Body of pancreas (tissue), 4 donors: ENCODE measurements at regions not wholly inside any gene's neighbourhood (a gene's known extent, or its start where the extent isn't known, plus 50 kb on each side); places are given as distances from the start of the nearest gene placed in this dataset.

Source experiments
- ATAC-seq: fragments of 150-250 bp; one replicate; pipeline ENCODE4 v1.9.1; 2016
- DNase-seq, 4 donors: peaks; one replicate each; pipeline ENCODE4 v3.0.0-alpha.2; 2019
- H3K27ac ChIP-seq, 4 donors: fragments of 200-600 bp; sonication (generic); 1 replicate in 3 of 4; 2 replicates in 1 of 4; pipeline versions ENCODE4 v1.5.1 to v1.6.1; 2016 to 2019; ENCODE audit warnings: mild to moderate bottlenecking in 1 of 4, mixed read lengths in 1 of 4, moderate library complexity in 1 of 4
- H3K27me3 ChIP-seq, 2 donors: fragments of 200-600 bp; sonication (generic); one replicate each; pipeline ENCODE4 v1.6.0; 2016; ENCODE audit warnings: mild to moderate bottlenecking in 1 of 2
- H3K36me3 ChIP-seq, 2 donors: fragments of 200-600 bp; sonication (generic); replicated peaks in 1 of 2; 2 replicates each; pipeline ENCODE4 v1.5.1; 2016; ENCODE audit warnings: low read depth in 2 of 2; ENCODE audit not compliant: insufficient read depth in 1 of 2
- H3K4me1 ChIP-seq: fragments of 200-600 bp; sonication (generic); one replicate; pipeline ENCODE4 v1.6.0; 2016
- H3K4me3 ChIP-seq, 2 donors: fragments of 200-600 bp; sonication (generic); 1 replicate in 1 of 2; 2 replicates in 1 of 2; pipeline ENCODE4 v1.5.1; 2016 to 2019
- H3K9me3 ChIP-seq, 3 donors: fragments of 200-600 bp; sonication (generic); 1 replicate in 2 of 3; 2 replicates in 1 of 3; pipeline ENCODE4 v1.5.1; 2016
- CTCF ChIP-seq, 7 experiments: fragments of 450-650 bp in 4 of 7; fragments of 200-600 bp in 3 of 7; sonication (generic) in 3 of 7; IDR thresholded peaks; one replicate each; pipeline ENCODE4 v1.5.1; 2016 to 2019; ENCODE audit warnings: antibody characterized with exemption in 7 of 7
- POLR2A ChIP-seq, 3 donors: fragments of 450-650 bp; IDR thresholded peaks; one replicate each; pipeline ENCODE4 v1.6.1; 2016; ENCODE audit warnings: antibody characterized with exemption in 3 of 3, mild to moderate bottlenecking in 2 of 3
- WGBS, 2 donors: methylation state at CpG; one replicate each; pipeline ENCODE4 v1.1.5; 2017; 5-methylcytosine and 5-hydroxymethylcytosine counted together
- intact Hi-C: fragments of 100-400 bp; cut with DNase I; formaldehyde crosslinking; loops from one replicate; pipeline ENCODE4 v1.15.1; 2023

GRCh38 chr16:73126525-73126853 is 78.6 kb upstream of the ZFHX3 start:
- Histone ChIP-seq H3K4me1 (no peaks in the 10 kb centered on the region), H3K36me3 (no peaks in the 10 kb centered on the region), H3K9me3 (no peaks in the 10 kb centered on the region), H3K27ac (no peak overlapping the region), H3K4me3 (no peak overlapping the region), H3K27me3 (no peaks in the 10 kb centered on the region)
- ATAC-seq (peak; percentile 68), DNase-seq (peak; percentile 15 to 76 (median 34))
- intact Hi-C loops: no loop called here
- 53 to 56% methylated on average over 6 of the region's 6 CpGs for WGBS, 2 donors
- TF ChIP-seq POLR2A (IDR thresholded peaks at IDR 0.05) (no peak), CTCF (IDR thresholded peaks at IDR 0.05) (no peak)

- intact Hi-C loops: no loop called here
- Histone ChIP-seq H3K4me1 (no peaks in the 10 kb centered on the region), H3K36me3 (no peaks in the 10 kb centered on the region), H3K4me3 (no peak overlapping the region), H3K27ac (peak overlapping the region in 1 of 4 donors; percentile 40), H3K27me3 (no peaks in the 10 kb centered on the region), H3K9me3 (no peaks in the 10 kb centered on the region)
- ATAC-seq: no peak
- TF ChIP-seq POLR2A (IDR thresholded peaks at IDR 0.05): no peak
- no peak for TF ChIP-seq CTCF (IDR thresholded peaks at IDR 0.05)
- WGBS, 2 donors: 80% methylated on average over 7 of the region's 7 CpGs
- peak in 1 of 4 donors; percentile 34 for DNase-seq
These were observed 78.1 kb upstream of the ZFHX3 start for GRCh38 chr16:73125850-73126524.

GRCh38 chr16:73124665-73125375 is 76.9 kb upstream of the ZFHX3 start:
- intact Hi-C loops: no loop called here
- Histone ChIP-seq H3K36me3 (no peaks in the 10 kb centered on the region), H3K27ac (no peak overlapping the region), H3K4me1 (no peaks in the 10 kb centered on the region), H3K4me3 (no peak overlapping the region), H3K9me3 (no peaks in the 10 kb centered on the region), H3K27me3 (no peaks in the 10 kb centered on the region)
- DNase-seq: peak in 1 of 4 donors; percentile 30
- 87 to 91% methylated on average over 4 of the region's 4 CpGs for WGBS, 2 donors
- no peak for TF ChIP-seq POLR2A (IDR thresholded peaks at IDR 0.05)
- TF ChIP-seq CTCF (IDR thresholded peaks at IDR 0.05): no peak
- ATAC-seq: no peak

GRCh38 chr16:73124097-73124652 is 76.2 kb upstream of the ZFHX3 start:
- no peaks in the 10 kb centered on the region for H3K36me3 ChIP-seq
- 90% methylated on average over 10 of the region's 10 CpGs for WGBS, 2 donors
- no peaks in the 10 kb centered on the region for H3K27me3 ChIP-seq
- no peak overlapping the region for H3K4me3 ChIP-seq
- H3K9me3 ChIP-seq: no peaks in the 10 kb centered on the region
- ATAC-seq: no peak
- no peak for DNase-seq
- H3K4me1 ChIP-seq: no peaks in the 10 kb centered on the region
- no peak overlapping the region for H3K27ac ChIP-seq
- TF ChIP-seq CTCF (IDR thresholded peaks at IDR 0.05) (no peak), POLR2A (IDR thresholded peaks at IDR 0.05) (no peak)
- intact Hi-C loops: no loop called here
